ENCODE measurements at regions not wholly inside any gene's neighbourhood (a gene's known extent, or its start where the extent isn't known, plus 50 kb on each side); places are given as distances from the start of the nearest gene placed in this dataset.

- ATAC-seq (ENCODE audit: low FRiP score) (no peak), DNase-seq (ENCODE audit: low spot score) (no peak)
- TF ChIP-seq CTCF (IDR thresholded peaks at IDR 0.05), result no peak
Observed at GRCh38 chr6:93624408-93624807, 205.0 kb upstream of the EPHA7 start.

GRCh38 chr6:93621442-93621841, 202.1 kb upstream of the EPHA7 start:
- no peak for TF ChIP-seq CTCF (IDR thresholded peaks at IDR 0.05)
- no peak for DNase-seq (ENCODE audit: low spot score)
- ATAC-seq (ENCODE audit: low FRiP score), result no peak

GRCh38 chr6:93604951-93605350, 185.6 kb upstream of the EPHA7 start:
- DNase-seq (ENCODE audit: low spot score), result no peak
- no peak for ATAC-seq (ENCODE audit: low FRiP score)
- no peak for TF ChIP-seq CTCF (IDR thresholded peaks at IDR 0.05)

GRCh38 chr6:93592417-93592816, 173.1 kb upstream of the EPHA7 start:
- no peak for TF ChIP-seq CTCF (IDR thresholded peaks at IDR 0.05)
- ATAC-seq (ENCODE audit: low FRiP score) (no peak), DNase-seq (ENCODE audit: low spot score) (no peak)

GRCh38 chr6:93586306-93586705, 166.9 kb upstream of the EPHA7 start:
- no peak for TF ChIP-seq CTCF (IDR thresholded peaks at IDR 0.05)
- no peak for DNase-seq (ENCODE audit: low spot score)
- no peak for ATAC-seq (ENCODE audit: low FRiP score)

GRCh38 chr6:93584300-93584699, 164.9 kb upstream of the EPHA7 start:
- no peak for ATAC-seq (ENCODE audit: low FRiP score)
- no peak for DNase-seq (ENCODE audit: low spot score)
- no peak for TF ChIP-seq CTCF (IDR thresholded peaks at IDR 0.05)

- TF ChIP-seq CTCF (IDR thresholded peaks at IDR 0.05), result no peak
- ATAC-seq (ENCODE audit: low FRiP score), result no peak
- DNase-seq (ENCODE audit: low spot score), result no peak
Observed at GRCh38 chr6:93581371-93581770, 162.0 kb upstream of the EPHA7 start.
